ENCODE measurements at regions not wholly inside any gene's neighbourhood (a gene's known extent, or its start where the extent isn't known, plus 50 kb on each side); places are given as distances from the start of the nearest gene placed in this dataset.

- intact Hi-C loops (cut with micrococcal nuclease), result no loop called here
- no peak overlapping the region for H3K4me3 ChIP-seq (replicated peaks in 1 of 2; ENCODE audit: low read depth in 1 of 2, low read length in 2 of 2)
- no peak overlapping the region for H3K4me2 ChIP-seq (ENCODE audit: low read length)
- H3K27me3 ChIP-seq (ENCODE audit: insufficient read depth, low read length), result no peaks in the 10 kb centered on the region
- DNase-seq (ENCODE audit: low read depth, low spot score) (no peak), ATAC-seq (no peak)
- no peak overlapping the region for H2AFZ ChIP-seq (ENCODE audit: low read depth, low read length, poor library complexity, severe bottlenecking)
- H3K9me2 ChIP-seq (ENCODE audit: insufficient read depth), result no peaks in the 10 kb centered on the region
- BruUV-seq (replicated peaks), result no TSS peak
- no peaks in the 10 kb centered on the region for H3K36me3 ChIP-seq (ENCODE audit: control insufficient read depth in 1 of 2, insufficient read depth in 2 of 2, low read length in 2 of 2)
- no peak overlapping the region for H3K9ac ChIP-seq (ENCODE audit: low read length)
- H3K9me3 ChIP-seq (ENCODE audit: control insufficient read depth in 1 of 2, insufficient read depth in 1 of 2, low read depth in 1 of 2, low read length in 2 of 2), result peaks cover 21 to 26% of the 10 kb centered on the region in 2 experiments; a peak in 2 of 4 replicates
- ChIA-PET RAD21 (ENCODE audit: low non-redundant PET in 1 of 2, low total read pairs in 2 of 2, uncharacterized antibody in 2 of 2, unreplicated experiment in 2 of 2) (no interaction called here), POLR2A (no interaction called here), CTCF (no interaction called here)
- no peaks in the 10 kb centered on the region for H3K4me1 ChIP-seq (ENCODE audit: control insufficient read depth in 1 of 2, insufficient read depth in 2 of 2, low read length in 2 of 2)
- H4K20me1 ChIP-seq (ENCODE audit: insufficient read depth), result no peaks in the 10 kb centered on the region
- no peaks in the 10 kb centered on the region for H3K79me2 ChIP-seq (ENCODE audit: insufficient read depth, low read length)
- no peak overlapping the region for H3K27ac ChIP-seq (ENCODE audit: low read depth, low read length)
- no peak for TF ChIP-seq RAD21 (IDR thresholded peaks at IDR 0.05; ENCODE audit: low read depth)
- TF ChIP-seq MAX (IDR thresholded peaks at IDR 0.05), result no peak
- TF ChIP-seq EZH2phosphoT487 (IDR thresholded peaks at IDR 0.05; ENCODE audit: borderline replicate concordance), result no peak
- no peak for TF ChIP-seq ELF1 (IDR thresholded peaks at IDR 0.05; ENCODE audit: borderline replicate concordance, low read depth)
- TF ChIP-seq YY1 (IDR thresholded peaks at IDR 0.05; ENCODE audit: extremely low read depth, insufficient replicate concordance, low read depth, low read length), result no peak
- TF ChIP-seq, protein P1, sequence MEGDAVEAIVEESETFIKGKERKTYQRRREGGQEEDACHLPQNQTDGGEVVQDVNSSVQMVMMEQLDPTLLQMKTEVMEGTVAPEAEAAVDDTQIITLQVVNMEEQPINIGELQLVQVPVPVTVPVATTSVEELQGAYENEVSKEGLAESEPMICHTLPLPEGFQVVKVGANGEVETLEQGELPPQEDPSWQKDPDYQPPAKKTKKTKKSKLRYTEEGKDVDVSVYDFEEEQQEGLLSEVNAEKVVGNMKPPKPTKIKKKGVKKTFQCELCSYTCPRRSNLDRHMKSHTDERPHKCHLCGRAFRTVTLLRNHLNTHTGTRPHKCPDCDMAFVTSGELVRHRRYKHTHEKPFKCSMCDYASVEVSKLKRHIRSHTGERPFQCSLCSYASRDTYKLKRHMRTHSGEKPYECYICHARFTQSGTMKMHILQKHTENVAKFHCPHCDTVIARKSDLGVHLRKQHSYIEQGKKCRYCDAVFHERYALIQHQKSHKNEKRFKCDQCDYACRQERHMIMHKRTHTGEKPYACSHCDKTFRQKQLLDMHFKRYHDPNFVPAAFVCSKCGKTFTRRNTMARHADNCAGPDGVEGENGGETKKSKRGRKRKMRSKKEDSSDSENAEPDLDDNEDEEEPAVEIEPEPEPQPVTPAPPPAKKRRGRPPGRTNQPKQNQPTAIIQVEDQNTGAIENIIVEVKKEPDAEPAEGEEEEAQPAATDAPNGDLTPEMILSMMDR (IDR thresholded peaks at IDR 0.05 in 2 of 3, conservative IDR thresholded peaks at IDR 0.05 in 1 of 3; ENCODE audit: borderline replicate concordance in 1 of 3, insufficient read depth in 1 of 3, low read depth in 2 of 3, low read length in 2 of 3), result no peak
Observed at GRCh38 chr21:18548249-18548648, 144.7 kb upstream of the TMPRSS15 start.

DNA sequence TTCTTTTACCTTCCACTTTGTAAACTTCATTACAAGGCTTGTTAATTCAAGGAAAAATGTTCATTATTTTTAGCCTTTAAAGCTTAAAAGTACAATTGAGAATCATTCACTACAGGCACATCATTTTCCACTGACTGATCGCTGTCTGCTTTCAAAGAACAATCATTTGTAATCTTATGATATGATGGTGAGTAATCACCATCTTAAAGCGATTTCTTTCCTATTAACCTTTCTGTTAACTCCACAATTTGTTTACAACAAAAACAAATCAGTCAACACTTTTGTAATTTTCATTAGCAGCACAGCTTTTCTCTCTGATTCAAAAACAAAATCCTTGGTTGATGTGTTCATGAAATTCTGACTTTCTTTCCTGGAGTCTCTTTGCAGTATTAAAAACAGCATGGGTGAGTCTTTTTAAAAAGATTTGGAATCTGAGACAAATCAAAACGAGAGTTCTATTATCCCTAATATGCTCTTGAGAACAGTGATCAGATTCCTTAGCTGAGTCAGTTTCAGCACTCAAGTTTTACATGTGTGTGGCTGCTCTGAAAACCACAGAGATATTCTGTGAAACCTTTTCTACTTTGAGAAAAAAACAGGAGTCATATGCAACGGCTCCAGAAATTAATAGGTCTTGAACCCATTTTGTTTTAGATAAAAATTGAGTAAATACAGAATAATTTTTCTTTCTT is 145.8 kb upstream of the TMPRSS15 start:
- POLR2A ChIA-PET, result no interaction called here

More for the DNA sequence above, 145.8 kb upstream of the TMPRSS15 start:
- ATAC-seq (no peak), DNase-seq (ENCODE audit: low read depth, low spot score) (no peak)
- H2AFZ ChIP-seq (ENCODE audit: low read depth, low read length, poor library complexity, severe bottlenecking), result no peak overlapping the region
- no peaks in the 10 kb centered on the region for H3K79me2 ChIP-seq (ENCODE audit: insufficient read depth, low read length)
- TF ChIP-seq SIN3A (IDR thresholded peaks at IDR 0.05; ENCODE audit: low read depth), result no peak
- TF ChIP-seq CBX3 (IDR thresholded peaks at IDR 0.05; ENCODE audit: low read depth), result no peak
- no peak for TF ChIP-seq YY1 (IDR thresholded peaks at IDR 0.05; ENCODE audit: extremely low read depth, insufficient replicate concordance, low read depth, low read length)
- TF ChIP-seq CEBPB (IDR thresholded peaks at IDR 0.05; ENCODE audit: low read depth), result no peak
- TF ChIP-seq ELF1 (IDR thresholded peaks at IDR 0.05; ENCODE audit: borderline replicate concordance, low read depth), result no peak
- no peak for TF ChIP-seq EGR1 (IDR thresholded peaks at IDR 0.05; ENCODE audit: low read depth)
- TF ChIP-seq SRF (IDR thresholded peaks at IDR 0.05; ENCODE audit: low read depth), result no peak
- TF ChIP-seq, protein P1 (IDR thresholded peaks at IDR 0.05 in 2 of 3, conservative IDR thresholded peaks at IDR 0.05 in 1 of 3; ENCODE audit: borderline replicate concordance in 1 of 3, insufficient read depth in 1 of 3, low read depth in 2 of 3, low read length in 2 of 3), result no peak
- TF ChIP-seq POLR2AphosphoS5 (IDR thresholded peaks at IDR 0.05; ENCODE audit: low read depth, low read length), result no peak
- TF ChIP-seq MAX (IDR thresholded peaks at IDR 0.05), result no peak
- no peak overlapping the region for H3K27ac ChIP-seq (ENCODE audit: low read depth, low read length)
- no peaks in the 10 kb centered on the region for H3K36me3 ChIP-seq (ENCODE audit: control insufficient read depth in 1 of 2, insufficient read depth in 2 of 2, low read length in 2 of 2)
- no peaks in the 10 kb centered on the region for H3K9me2 ChIP-seq (ENCODE audit: insufficient read depth)
- H3K9ac ChIP-seq (ENCODE audit: low read length), result no peak overlapping the region
- no peaks in the 10 kb centered on the region for H4K20me1 ChIP-seq (ENCODE audit: insufficient read depth)
- peaks cover 16 to 17% of the 10 kb centered on the region in 2 experiments; a peak in 2 of 4 replicates for H3K9me3 ChIP-seq (ENCODE audit: control insufficient read depth in 1 of 2, insufficient read depth in 1 of 2, low read depth in 1 of 2, low read length in 2 of 2)
- intact Hi-C loops (cut with micrococcal nuclease), result no loop called here
- ChIA-PET RAD21 (ENCODE audit: low non-redundant PET in 1 of 2, low total read pairs in 2 of 2, uncharacterized antibody in 2 of 2, unreplicated experiment in 2 of 2) (no interaction called here), CTCF (no interaction called here)
- no peaks in the 10 kb centered on the region for H3K4me1 ChIP-seq (ENCODE audit: control insufficient read depth in 1 of 2, insufficient read depth in 2 of 2, low read length in 2 of 2)
- no peak overlapping the region for H3K4me3 ChIP-seq (replicated peaks in 1 of 2; ENCODE audit: low read depth in 1 of 2, low read length in 2 of 2)
- H3K4me2 ChIP-seq (ENCODE audit: low read length), result no peak overlapping the region
- no TSS peak for BruUV-seq (replicated peaks)
- H3K27me3 ChIP-seq (ENCODE audit: insufficient read depth, low read length), result no peaks in the 10 kb centered on the region

Measured in HCT116 (cell line).